ENCODE measurements at regions not wholly inside any gene's neighbourhood (a gene's known extent, or its start where the extent isn't known, plus 50 kb on each side); places are given as distances from the start of the nearest gene placed in this dataset.

DNA sequence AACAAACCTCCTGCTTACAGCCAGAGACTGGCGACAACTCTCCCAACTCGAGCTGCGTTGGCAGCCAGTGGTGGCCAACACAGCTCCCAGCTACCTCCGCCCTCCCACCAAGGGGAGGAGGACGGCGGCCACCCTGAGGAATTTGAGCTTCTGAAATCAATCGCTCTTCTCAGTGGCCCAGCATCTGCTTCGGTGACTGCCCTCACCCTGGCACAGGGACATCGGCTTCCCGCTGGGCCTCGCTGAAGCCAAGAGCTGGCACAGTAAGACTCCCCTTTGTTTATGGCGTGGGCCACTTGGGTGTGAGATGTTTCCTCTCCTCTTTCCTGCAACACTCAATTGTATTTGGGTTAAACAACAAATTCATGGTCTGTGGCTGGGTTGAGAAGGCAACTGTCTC, 136.2 kb downstream of the ZBTB18 start:
- Histone ChIP-seq H3K36me3 (ENCODE audit: control insufficient read depth, insufficient read depth, low read length) (no peaks in the 10 kb centered on the region), H3K4me1 (ENCODE audit: control insufficient read depth, insufficient read depth, low read length) (no peaks in the 10 kb centered on the region), H3K9me3 (ENCODE audit: control insufficient read depth, insufficient read depth, low read length) (no peaks in the 10 kb centered on the region), H3K27me3 (ENCODE audit: control insufficient read depth, insufficient read depth, low read length) (no peaks in the 10 kb centered on the region), H3K4me3 (ENCODE audit: low read length) (no peak overlapping the region), H3K27ac (ENCODE audit: low read length) (no peak overlapping the region)
- TF ChIP-seq, protein P1, sequence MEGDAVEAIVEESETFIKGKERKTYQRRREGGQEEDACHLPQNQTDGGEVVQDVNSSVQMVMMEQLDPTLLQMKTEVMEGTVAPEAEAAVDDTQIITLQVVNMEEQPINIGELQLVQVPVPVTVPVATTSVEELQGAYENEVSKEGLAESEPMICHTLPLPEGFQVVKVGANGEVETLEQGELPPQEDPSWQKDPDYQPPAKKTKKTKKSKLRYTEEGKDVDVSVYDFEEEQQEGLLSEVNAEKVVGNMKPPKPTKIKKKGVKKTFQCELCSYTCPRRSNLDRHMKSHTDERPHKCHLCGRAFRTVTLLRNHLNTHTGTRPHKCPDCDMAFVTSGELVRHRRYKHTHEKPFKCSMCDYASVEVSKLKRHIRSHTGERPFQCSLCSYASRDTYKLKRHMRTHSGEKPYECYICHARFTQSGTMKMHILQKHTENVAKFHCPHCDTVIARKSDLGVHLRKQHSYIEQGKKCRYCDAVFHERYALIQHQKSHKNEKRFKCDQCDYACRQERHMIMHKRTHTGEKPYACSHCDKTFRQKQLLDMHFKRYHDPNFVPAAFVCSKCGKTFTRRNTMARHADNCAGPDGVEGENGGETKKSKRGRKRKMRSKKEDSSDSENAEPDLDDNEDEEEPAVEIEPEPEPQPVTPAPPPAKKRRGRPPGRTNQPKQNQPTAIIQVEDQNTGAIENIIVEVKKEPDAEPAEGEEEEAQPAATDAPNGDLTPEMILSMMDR (IDR thresholded peaks at IDR 0.05): no peak
- no peak overlapping the region for H3K27ac Mint-ChIP-seq
- WGBS (ENCODE audit: insufficient coverage): 88% methylated on average over 12 of the region's 12 CpGs
- no peaks in the 10 kb centered on the region for H3K36me3 Mint-ChIP-seq
- H3K4me1 Mint-ChIP-seq: no peaks in the 10 kb centered on the region
- H3K27me3 Mint-ChIP-seq (ENCODE audit: low read depth in 2 of 2): peaks cover 0 to 9% of the 10 kb centered on the region in 2 donors
- intact Hi-C loops (cut with micrococcal nuclease): no loop called here
- ATAC-seq (no peak), DNase-seq (no peak)
- no peak overlapping the region for H3K4me3 Mint-ChIP-seq
- no peaks in the 10 kb centered on the region for H3K9me3 Mint-ChIP-seq

DNA sequence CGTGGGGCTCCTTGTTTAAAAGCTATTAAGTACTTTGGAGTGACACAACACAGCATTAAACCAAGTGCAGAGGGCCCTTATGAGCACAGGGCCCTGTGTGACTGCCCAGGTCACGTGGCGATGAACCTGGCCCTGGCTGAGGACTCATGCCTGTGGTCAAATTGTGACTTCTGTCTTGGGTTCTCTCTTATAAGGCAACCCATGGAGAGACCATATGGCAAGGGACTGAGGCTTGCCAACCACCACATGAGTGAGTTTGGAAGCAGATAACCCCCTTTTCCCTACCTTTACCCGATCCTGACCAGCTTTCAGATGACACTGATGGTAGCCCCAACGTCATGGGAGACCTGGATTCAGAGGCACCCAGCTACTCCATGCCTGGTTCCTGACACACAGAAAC, 140.5 kb downstream of the ZBTB18 start:
- H3K27me3 ChIP-seq (ENCODE audit: control insufficient read depth, insufficient read depth, low read length): no peaks in the 10 kb centered on the region
- DNase-seq (no peak), ATAC-seq (no peak)
- Mint-ChIP-seq H3K4me3 (no peak overlapping the region), H3K4me1 (no peaks in the 10 kb centered on the region), H3K27ac (no peak overlapping the region), H3K36me3 (no peaks in the 10 kb centered on the region), H3K27me3 (ENCODE audit: low read depth in 2 of 2) (peaks cover 5 to 32% of the 10 kb centered on the region in 2 donors), H3K9me3 (no peaks in the 10 kb centered on the region)
- intact Hi-C loops (cut with micrococcal nuclease): no loop called here
- 81% methylated on average over 5 of the region's 5 CpGs for whole genome bisulfite sequencing (ENCODE audit: insufficient coverage)
- no peaks in the 10 kb centered on the region for H3K9me3 ChIP-seq (ENCODE audit: control insufficient read depth, insufficient read depth, low read length)
- no peak overlapping the region for H3K27ac ChIP-seq (ENCODE audit: low read length)
- H3K36me3 ChIP-seq (ENCODE audit: control insufficient read depth, insufficient read depth, low read length): no peaks in the 10 kb centered on the region
- TF ChIP-seq, protein P1 (IDR thresholded peaks at IDR 0.05): no peak
- no peak overlapping the region for H3K4me3 ChIP-seq (ENCODE audit: low read length)
- H3K4me1 ChIP-seq (ENCODE audit: control insufficient read depth, insufficient read depth, low read length): no peaks in the 10 kb centered on the region

DNA sequence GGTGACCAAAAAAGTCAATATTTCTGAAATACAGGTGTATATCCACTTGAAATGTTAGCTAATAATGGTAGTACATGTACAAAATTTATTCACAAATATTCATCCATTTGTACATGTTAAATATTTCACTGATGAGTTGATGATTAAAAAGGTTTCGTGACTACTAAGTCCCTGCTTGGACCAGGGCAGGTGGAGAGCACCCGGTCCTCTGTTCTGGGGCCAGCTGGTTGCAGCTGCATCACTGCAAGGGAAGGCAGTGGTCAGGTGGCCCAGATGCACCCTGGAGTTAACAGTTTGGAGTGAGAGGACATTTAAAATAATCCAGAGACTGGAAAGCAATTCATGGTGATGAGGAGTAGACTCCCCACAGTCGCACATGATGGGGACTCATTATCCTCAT, 141.2 kb downstream of the ZBTB18 start:
- ATAC-seq: no peak
- TF ChIP-seq, protein P1 (IDR thresholded peaks at IDR 0.05): no peak
- no peaks in the 10 kb centered on the region for H3K4me1 ChIP-seq (ENCODE audit: control insufficient read depth, insufficient read depth, low read length)
- no peaks in the 10 kb centered on the region for H3K27me3 ChIP-seq (ENCODE audit: control insufficient read depth, insufficient read depth, low read length)
- WGBS (ENCODE audit: insufficient coverage): 85% methylated on average over 3 of the region's 3 CpGs
- no peak for DNase-seq
- no peak overlapping the region for H3K27ac ChIP-seq (ENCODE audit: low read length)
- H3K4me1 Mint-ChIP-seq: no peaks in the 10 kb centered on the region
- H3K9me3 ChIP-seq (ENCODE audit: control insufficient read depth, insufficient read depth, low read length): no peaks in the 10 kb centered on the region
- H3K27me3 Mint-ChIP-seq (ENCODE audit: low read depth in 2 of 2): peaks cover 5 to 32% of the 10 kb centered on the region in 2 donors
- H3K9me3 Mint-ChIP-seq: no peaks in the 10 kb centered on the region
- no peak overlapping the region for H3K4me3 ChIP-seq (ENCODE audit: low read length)
- no peaks in the 10 kb centered on the region for H3K36me3 Mint-ChIP-seq
- intact Hi-C loops (cut with micrococcal nuclease): no loop called here
- H3K27ac Mint-ChIP-seq: no peak overlapping the region
- H3K36me3 ChIP-seq (ENCODE audit: control insufficient read depth, insufficient read depth, low read length): no peaks in the 10 kb centered on the region
- no peak overlapping the region for H3K4me3 Mint-ChIP-seq

DNA sequence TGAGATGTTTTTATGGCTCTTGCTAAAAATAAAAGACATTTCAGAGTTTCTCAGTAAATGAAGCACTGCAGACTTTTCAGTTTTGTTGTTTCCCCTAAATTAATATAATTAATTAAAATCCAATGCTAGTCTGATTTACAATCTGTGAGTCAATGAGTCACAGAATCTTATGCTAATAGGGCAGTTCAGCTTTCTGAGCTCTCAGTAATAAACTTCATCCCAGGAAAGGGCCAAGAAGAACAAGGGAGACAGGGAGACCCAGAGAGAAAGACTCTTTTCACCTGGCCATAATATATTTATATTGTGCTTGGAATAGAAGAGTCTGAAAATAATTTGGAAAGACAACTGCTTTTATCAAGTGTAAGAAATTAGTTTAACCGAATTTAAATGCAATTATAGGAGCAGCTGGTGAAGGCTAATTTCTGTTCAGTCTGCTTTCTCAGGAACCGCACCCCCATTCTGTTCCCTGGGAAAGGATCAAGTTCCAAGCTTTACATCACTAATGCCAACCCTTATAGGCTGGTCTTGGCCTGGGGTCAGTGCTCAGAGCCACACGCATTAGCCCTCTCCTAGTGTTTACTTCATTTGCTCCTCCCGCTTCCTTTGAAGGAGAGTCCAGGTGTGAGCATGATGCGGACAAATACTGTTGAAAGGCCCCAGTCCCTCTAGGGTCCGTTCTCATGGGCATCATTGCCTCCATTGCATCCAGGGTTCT, 145.6 kb downstream of the ZBTB18 start:
- Mint-ChIP-seq H3K4me1 (no peaks in the 10 kb centered on the region), H3K9me3 (no peaks in the 10 kb centered on the region), H3K27me3 (ENCODE audit: low read depth in 2 of 2) (peaks cover 5 to 23% of the 10 kb centered on the region in 2 donors), H3K4me3 (no peak overlapping the region), H3K27ac (no peak overlapping the region), H3K36me3 (no peaks in the 10 kb centered on the region)
- no peaks in the 10 kb centered on the region for H3K36me3 ChIP-seq (ENCODE audit: control insufficient read depth, insufficient read depth, low read length)
- ATAC-seq (no peak), DNase-seq (no peak)
- H3K27me3 ChIP-seq (ENCODE audit: control insufficient read depth, insufficient read depth, low read length): no peaks in the 10 kb centered on the region
- intact Hi-C loops (cut with micrococcal nuclease): no loop called here
- H3K4me3 ChIP-seq (ENCODE audit: low read length): no peak overlapping the region
- no peaks in the 10 kb centered on the region for H3K4me1 ChIP-seq (ENCODE audit: control insufficient read depth, insufficient read depth, low read length)
- H3K9me3 ChIP-seq (ENCODE audit: control insufficient read depth, insufficient read depth, low read length): no peaks in the 10 kb centered on the region
- TF ChIP-seq, protein P1 (IDR thresholded peaks at IDR 0.05): no peak
- 92% methylated on average over 6 of the region's 6 CpGs for WGBS (ENCODE audit: insufficient coverage)
- no peak overlapping the region for H3K27ac ChIP-seq (ENCODE audit: low read length)

Measured in natural killer cell (primary cell).